Transverse colon (tissue), 3 donors: ENCODE measurements at regions not wholly inside any gene's neighbourhood (a gene's known extent, or its start where the extent isn't known, plus 50 kb on each side); places are given as distances from the start of the nearest gene placed in this dataset.

Source experiments
- EP300 ChIP-seq: sonication (generic); formaldehyde crosslinking; IDR thresholded peaks from one replicate; pipeline ENCODE4 v1.6.1; 2017; ENCODE audit warnings: antibody characterized with exemption, low read depth
- POLR2A ChIP-seq: fragments of 450-650 bp; IDR thresholded peaks from one replicate; pipeline ENCODE4 v1.6.1; 2016; ENCODE audit warnings: antibody characterized with exemption, mild to moderate bottlenecking, moderate library complexity
- TF ChIP-seq, protein P1 (sequence below), 5 experiments: fragments of 200-600 bp in 3 of 5; fragments of 450-650 bp in 2 of 5; sonication (generic) in 3 of 5; IDR thresholded peaks; 1 replicate in 2 of 5; 2 replicates in 3 of 5; pipeline ENCODE4 v1.5.1; 2016 to 2017; ENCODE audit warnings: antibody characterized with exemption in 5 of 5, inconsistent platforms in 3 of 5, mild to moderate bottlenecking in 2 of 5, moderate library complexity in 1 of 5

DNA sequence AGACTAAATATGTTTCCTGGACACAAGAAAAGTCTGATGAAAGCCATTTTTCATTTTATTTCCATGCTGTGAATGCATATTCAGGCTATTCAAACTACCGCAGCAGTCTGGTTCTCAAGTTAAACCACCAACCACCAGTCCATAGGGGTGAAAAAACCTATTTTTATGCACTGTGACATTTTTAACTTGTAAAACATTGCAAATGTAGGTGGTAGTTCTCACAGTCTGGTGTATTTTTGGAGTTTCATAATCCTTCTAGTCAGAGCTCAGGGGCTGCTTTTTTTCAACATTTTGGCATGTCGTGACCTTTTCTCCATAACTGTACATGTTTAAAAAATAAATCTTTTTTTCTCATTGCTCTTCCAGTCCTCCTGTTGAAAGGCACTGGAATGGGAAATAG lies 907.6 kb upstream of the ADGRL2 start:
- TF ChIP-seq, protein P1, sequence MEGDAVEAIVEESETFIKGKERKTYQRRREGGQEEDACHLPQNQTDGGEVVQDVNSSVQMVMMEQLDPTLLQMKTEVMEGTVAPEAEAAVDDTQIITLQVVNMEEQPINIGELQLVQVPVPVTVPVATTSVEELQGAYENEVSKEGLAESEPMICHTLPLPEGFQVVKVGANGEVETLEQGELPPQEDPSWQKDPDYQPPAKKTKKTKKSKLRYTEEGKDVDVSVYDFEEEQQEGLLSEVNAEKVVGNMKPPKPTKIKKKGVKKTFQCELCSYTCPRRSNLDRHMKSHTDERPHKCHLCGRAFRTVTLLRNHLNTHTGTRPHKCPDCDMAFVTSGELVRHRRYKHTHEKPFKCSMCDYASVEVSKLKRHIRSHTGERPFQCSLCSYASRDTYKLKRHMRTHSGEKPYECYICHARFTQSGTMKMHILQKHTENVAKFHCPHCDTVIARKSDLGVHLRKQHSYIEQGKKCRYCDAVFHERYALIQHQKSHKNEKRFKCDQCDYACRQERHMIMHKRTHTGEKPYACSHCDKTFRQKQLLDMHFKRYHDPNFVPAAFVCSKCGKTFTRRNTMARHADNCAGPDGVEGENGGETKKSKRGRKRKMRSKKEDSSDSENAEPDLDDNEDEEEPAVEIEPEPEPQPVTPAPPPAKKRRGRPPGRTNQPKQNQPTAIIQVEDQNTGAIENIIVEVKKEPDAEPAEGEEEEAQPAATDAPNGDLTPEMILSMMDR (IDR thresholded peaks at IDR 0.05), result no peak
- no peak for TF ChIP-seq EP300
- TF ChIP-seq POLR2A, result no peak
